ENCODE measurements at regions not wholly inside any gene's neighbourhood (a gene's known extent, or its start where the extent isn't known, plus 50 kb on each side); places are given as distances from the start of the nearest gene placed in this dataset.

- Histone ChIP-seq H3K4me1 (ENCODE audit: control insufficient read depth, insufficient read depth, low read length) (no peaks in the 10 kb centered on the region), H3K36me3 (ENCODE audit: control insufficient read depth, insufficient read depth, low read length) (no peaks in the 10 kb centered on the region), H3K4me3 (ENCODE audit: low read depth in 2 of 2, low read length in 2 of 2) (no peak overlapping the region), H3K27ac (ENCODE audit: low read length) (no peak overlapping the region), H3K9me3 (ENCODE audit: control insufficient read depth, insufficient read depth, low read depth, low read length) (no peaks in the 10 kb centered on the region), H3K27me3 (ENCODE audit: control insufficient read depth, insufficient read depth, low read length) (no peaks in the 10 kb centered on the region)
- in situ Hi-C loops (cut with HindIII; ENCODE audit: low pct_unique_long_range_greater_than_20kb, low sequenced_read_pairs) (no loop called here), intact Hi-C loops (cut with micrococcal nuclease; ENCODE audit: unreplicated experiment) (no loop called here)
- ChIA-PET POLR2A (no interaction called here), CTCF (no interaction called here)
- BruUV-seq (replicated peaks) = no TSS peak
- TF ChIP-seq REST (IDR thresholded peaks at IDR 0.05; ENCODE audit: insufficient read depth in 1 of 2, low read depth in 2 of 2, low read length in 1 of 2) (no peak), TCF7L2 (IDR thresholded peaks at IDR 0.05; ENCODE audit: low read depth, low read length) (no peak), CTCF (IDR thresholded peaks at IDR 0.05) (no peak), POLR2AphosphoS5 (IDR thresholded peaks at IDR 0.05; ENCODE audit: low read depth, low read length) (no peak), SIN3A (IDR thresholded peaks at IDR 0.05; ENCODE audit: borderline replicate concordance, insufficient read depth, low read depth, low read length) (no peak)
- DNase-seq (ENCODE audit: low read depth, low spot score) (no peak), ATAC-seq (no peak)
Measured at GRCh38 chr4:149965206-149965605, 113.0 kb upstream of the DCLK2 start.

- Histone ChIP-seq H3K4me1 (ENCODE audit: control insufficient read depth, insufficient read depth, low read length) (no peaks in the 10 kb centered on the region), H3K4me3 (ENCODE audit: low read depth in 2 of 2, low read length in 2 of 2) (no peak overlapping the region), H3K9me3 (ENCODE audit: control insufficient read depth, insufficient read depth, low read depth, low read length) (no peaks in the 10 kb centered on the region), H3K27ac (ENCODE audit: low read length) (no peak overlapping the region), H3K27me3 (ENCODE audit: control insufficient read depth, insufficient read depth, low read length) (no peaks in the 10 kb centered on the region), H3K36me3 (ENCODE audit: control insufficient read depth, insufficient read depth, low read length) (no peaks in the 10 kb centered on the region)
- no peak for ATAC-seq
- CTCF ChIA-PET = no interaction called here
- intact Hi-C loops (cut with micrococcal nuclease; ENCODE audit: unreplicated experiment) = no loop called here
- POLR2A ChIA-PET = no interaction called here
- no peak for DNase-seq (ENCODE audit: low read depth, low spot score)
- no TSS peak for BruUV-seq (replicated peaks)
- in situ Hi-C loops (cut with HindIII; ENCODE audit: low pct_unique_long_range_greater_than_20kb, low sequenced_read_pairs) = no loop called here
- no peak for TF ChIP-seq POLR2AphosphoS5 (IDR thresholded peaks at IDR 0.05; ENCODE audit: low read depth, low read length)
- TF ChIP-seq CTCF (IDR thresholded peaks at IDR 0.05) = no peak
- no peak for TF ChIP-seq SIN3A (IDR thresholded peaks at IDR 0.05; ENCODE audit: borderline replicate concordance, insufficient read depth, low read depth, low read length)
- no peak for TF ChIP-seq TCF7L2 (IDR thresholded peaks at IDR 0.05; ENCODE audit: low read depth, low read length)
- no peak for TF ChIP-seq REST (IDR thresholded peaks at IDR 0.05; ENCODE audit: insufficient read depth in 1 of 2, low read depth in 2 of 2, low read length in 1 of 2)
Measured at GRCh38 chr4:149972407-149972806, 105.8 kb upstream of the DCLK2 start.

Measured in Panc1 (cell line).